ENCODE measurements at regions not wholly inside any gene's neighbourhood (a gene's known extent, or its start where the extent isn't known, plus 50 kb on each side); places are given as distances from the start of the nearest gene placed in this dataset.
"Not testable (repeated sequence)": the region's sequence is repeated elsewhere in the genome, so short reads cannot be mapped to it uniquely, and the experiment has no call there.

DNA sequence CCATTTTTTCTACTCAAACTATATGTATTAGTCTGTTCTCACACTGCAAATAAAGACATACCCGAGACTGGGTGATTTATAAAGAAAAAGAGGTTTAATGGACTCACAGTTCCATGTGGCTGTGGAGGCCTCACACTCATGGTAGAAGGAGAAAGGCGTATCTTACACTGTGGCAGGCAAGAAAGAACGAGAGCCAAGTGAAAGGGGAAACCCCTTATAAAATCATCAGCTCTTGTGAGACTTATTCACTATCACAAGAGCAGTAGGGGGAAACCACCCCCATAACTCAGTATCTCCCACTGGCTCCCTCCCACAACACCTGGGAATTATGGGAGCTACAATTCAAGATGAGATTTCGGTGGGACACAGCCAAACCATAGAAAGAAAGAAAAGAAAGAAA, 266.3 kb upstream of the TLE3 start:
- CTCF ChIA-PET = interaction anchor here (1.2 kb wide), 1 partner anchor 833 kb away, joined by 3 read pairs; no protein-coding TSS in a partner anchor
- H2BK20ac ChIP-seq (ENCODE audit: low read depth, low read length); H3K14ac ChIP-seq (replicated peaks; ENCODE audit: low read depth, low read length); H3K79me1 ChIP-seq (ENCODE audit: low read depth in 1 of 2, low read length in 2 of 2); H3K4ac ChIP-seq (ENCODE audit: low read depth, low read length); H3K4me2 ChIP-seq (ENCODE audit: low read depth, low read length); dilution Hi-C loops (cut with HindIII; ENCODE audit: low sequenced_read_pairs, unreplicated experiment); H4K91ac ChIP-seq (ENCODE audit: insufficient read depth, low read depth, low read length); H2BK120ac ChIP-seq (ENCODE audit: low read depth, low read length); H2AFZ ChIP-seq (replicated peaks; ENCODE audit: low read length, poor library complexity); H3K56ac ChIP-seq (ENCODE audit: extremely low read depth, insufficient read depth, low read length); H3K36me3 ChIP-seq (ENCODE audit: control insufficient read depth, insufficient read depth, low read length); H3K9me3 ChIP-seq (ENCODE audit: control insufficient read depth, insufficient read depth, low read length); H2BK5ac ChIP-seq (ENCODE audit: low read depth, low read length, poor library complexity, severe bottlenecking); H3K27ac ChIP-seq (ENCODE audit: insufficient read depth, low read length); H4K8ac ChIP-seq (ENCODE audit: low read depth in 2 of 2, low read length in 2 of 2); H3K4me3 ChIP-seq (ENCODE audit: insufficient read depth, low read depth, low read length); H4K5ac ChIP-seq (ENCODE audit: low read depth, low read length); H4K20me1 ChIP-seq (ENCODE audit: insufficient read depth, low read length); POLR2A ChIA-PET (ENCODE audit: unreplicated experiment); H3K4me1 ChIP-seq (ENCODE audit: control insufficient read depth, insufficient read depth, low read length); ATAC-seq (ENCODE audit: low read depth); H3K9ac ChIP-seq (ENCODE audit: low read depth, low read length); H2AK9ac ChIP-seq (replicated peaks; ENCODE audit: low read depth, low read length, poor library complexity); H3K23ac ChIP-seq (ENCODE audit: low read depth, low read length); H3K9me1 ChIP-seq (ENCODE audit: insufficient read depth, low read length); H3K18ac ChIP-seq (ENCODE audit: low read depth, low read length); in situ Hi-C loops (cut with MboI; ENCODE audit: low sequenced_read_pairs); DNase-seq; BruUV-seq (replicated peaks); H2AK5ac ChIP-seq (ENCODE audit: low read depth, low read length); H2BK15ac ChIP-seq (ENCODE audit: low read depth, low read length): not testable (repeated sequence)
- intact Hi-C loops (cut with micrococcal nuclease) = loop anchor here (5.0 kb wide), 2 partner anchors 787 to 887 kb away; no protein-coding TSS in a partner anchor
- no CpG with 5 or more reads among the region's 4 CpGs for WGBS, 2 experiments (ENCODE audit: extremely low coverage in 2 of 2, insufficient read length in 1 of 2)
- H3K27me3 ChIP-seq (ENCODE audit: control insufficient read depth, insufficient read depth, low read length) = peaks cover 22% of the 10 kb centered on the region; the same call in 1 of the 2 replicates
